H1 (cell line): ENCODE measurements at regions not wholly inside any gene's neighbourhood (a gene's known extent, or its start where the extent isn't known, plus 50 kb on each side); places are given as distances from the start of the nearest gene placed in this dataset.

Experiments
- CTCF ChIA-PET: fragments of 300-600 bp; sonication (Branson Sonifier 250); formaldehyde crosslinking; loops from one replicate; lab custom pipeline; 2021; ENCODE audit not compliant: partially characterized antibody; lab: Charles Lee
- POLR2A ChIA-PET: fragments of 300-600 bp; sonication (Branson Sonifier 250); formaldehyde crosslinking; loops from one replicate; lab custom pipeline; 2021; ENCODE audit warnings: inconsistent platforms; ENCODE audit not compliant: partially characterized antibody; lab: Charles Lee
- DNase-seq, 2 experiments: peaks; one replicate each; pipeline versions ENCODE4 v3.0.0 to v3.0.0-alpha.2; 2010 to 2022; ENCODE audit warnings: low spot score in 2 of 2, low read depth in 1 of 2, mixed read lengths in 1 of 2
- FAIRE-seq: peaks from 2 replicates; lab custom pipeline; 2011; peaks lifted over from hg19 to GRCh38; lab: Jason Lieb, UNC
- H2AFZ ChIP-seq: 2 replicates; pipeline ENCODE4 v1.8.1; 2012; ENCODE audit warnings: low read length, inconsistent platforms
- H2AK5ac ChIP-seq: 2 replicates; pipeline ENCODE4 v1.6.1; 2013; ENCODE audit warnings: low read depth, low read length
- H2BK120ac ChIP-seq: replicated peaks from 2 replicates; pipeline ENCODE3; 2013; ENCODE audit warnings: low read depth, low read length, inconsistent platforms
- H2BK12ac ChIP-seq: 2 replicates; pipeline ENCODE4 v1.6.1; 2013; ENCODE audit warnings: low read depth, low read length
- H2BK15ac ChIP-seq: 2 replicates; pipeline ENCODE4 v1.6.1; 2013; ENCODE audit warnings: low read length
- H2BK20ac ChIP-seq: 2 replicates; pipeline ENCODE4 v1.6.1; 2013; ENCODE audit warnings: low read length
- H2BK5ac ChIP-seq: 2 replicates; pipeline ENCODE4 v1.6.1; 2013; ENCODE audit warnings: low read depth, low read length
- H3K14ac ChIP-seq: 2 replicates; pipeline ENCODE4 v1.6.1; 2013; ENCODE audit warnings: inconsistent platforms; ENCODE audit not compliant: insufficient read length
- H3K18ac ChIP-seq: 2 replicates; pipeline ENCODE4 v1.6.1; 2013; ENCODE audit warnings: low read length; ENCODE audit errors: extremely low read depth
- H3K23ac ChIP-seq: 2 replicates; pipeline ENCODE4 v1.6.1; 2013; ENCODE audit warnings: inconsistent platforms; ENCODE audit not compliant: insufficient read length
- H3K23me2 ChIP-seq: 2 replicates; pipeline ENCODE4 v1.6.1; 2013; ENCODE audit warnings: low read depth, low read length
- H3K27ac ChIP-seq: 2 replicates; pipeline ENCODE4 v1.6.1; 2011; ENCODE audit warnings: low read depth, low read length, inconsistent platforms
- H3K27me3 ChIP-seq, 4 experiments: replicated peaks in 1 of 4; 1 replicate in 1 of 4; 2 replicates in 3 of 4; pipeline versions ENCODE4 v1.6.1 to v1.8.1; 2011 to 2013; ENCODE audit warnings: low read length in 3 of 4, mild to moderate bottlenecking in 3 of 4, inconsistent platforms in 2 of 4, mixed read lengths in 2 of 4, moderate library complexity in 1 of 4; ENCODE audit not compliant: control insufficient read depth in 3 of 4, insufficient read depth in 3 of 4; ENCODE audit errors: extremely low read depth in 1 of 4
- H3K36me3 ChIP-seq, 4 experiments: 2 replicates each; pipeline versions ENCODE4 v1.6.1 to v1.8.1; 2011 to 2013; ENCODE audit warnings: mild to moderate bottlenecking in 4 of 4, low read length in 3 of 4, moderate library complexity in 2 of 4, control low read depth in 1 of 4, inconsistent platforms in 1 of 4; ENCODE audit not compliant: insufficient read depth in 4 of 4, control insufficient read depth in 2 of 4
- H3K4ac ChIP-seq: replicated peaks from 2 replicates; pipeline ENCODE3; 2013; ENCODE audit warnings: low read length, low read depth, mixed read lengths, inconsistent platforms; ENCODE audit not compliant: insufficient read length
- H3K4me1 ChIP-seq, 4 experiments: replicated peaks in 1 of 4; 1 replicate in 1 of 4; 2 replicates in 3 of 4; pipeline versions ENCODE4 v1.6.1 to v1.8.1; 2011 to 2013; ENCODE audit warnings: low read length in 3 of 4, inconsistent platforms in 2 of 4, mixed read lengths in 1 of 4; ENCODE audit not compliant: insufficient read depth in 4 of 4, control insufficient read depth in 3 of 4
- H3K4me2 ChIP-seq, 2 experiments: 2 replicates each; pipeline versions ENCODE4 v1.6.1 to v1.8.1; 2011 to 2013; ENCODE audit warnings: low read depth in 2 of 2, low read length in 2 of 2, control low read depth in 1 of 2, inconsistent platforms in 1 of 2, mild to moderate bottlenecking in 1 of 2; ENCODE audit not compliant: insufficient read depth in 1 of 2
- H3K4me3 ChIP-seq, 4 experiments: fragments of 200-600, 300-600 bp in 1 of 4; sonication (generic), shearing (Covaris generic), sonication (Bioruptor Twin) in 1 of 4; 2 replicates each; pipeline versions ENCODE4 v1.5.1 to v1.8.1; 2011 to 2016; ENCODE audit warnings: low read length in 4 of 4, low read depth in 3 of 4, control low read depth in 2 of 4, inconsistent platforms in 2 of 4, mild to moderate bottlenecking in 2 of 4, mixed read lengths in 1 of 4, moderate library complexity in 1 of 4; ENCODE audit not compliant: insufficient read depth in 2 of 4; ENCODE audit errors: extremely low read depth in 1 of 4
- H3K56ac ChIP-seq: replicated peaks from 2 replicates; pipeline ENCODE3; 2013; ENCODE audit warnings: low read depth, mild to moderate bottlenecking, mixed read lengths, low read length, inconsistent platforms; ENCODE audit not compliant: insufficient read length
- H3K79me1 ChIP-seq: 2 replicates; pipeline ENCODE4 v1.6.1; 2013; ENCODE audit warnings: low read depth, low read length, control low read depth
- H3K79me2 ChIP-seq, 2 experiments: 2 replicates each; pipeline versions ENCODE4 v1.6.1 to v1.8.1; 2012 to 2013; ENCODE audit warnings: low read length in 2 of 2, mild to moderate bottlenecking in 2 of 2, inconsistent platforms in 1 of 2; ENCODE audit not compliant: insufficient read depth in 2 of 2, control insufficient read depth in 1 of 2
- H3K9ac ChIP-seq, 4 experiments: replicated peaks in 1 of 4; 1 replicate in 1 of 4; 2 replicates in 3 of 4; pipeline versions ENCODE4 v1.6.1 to v1.8.1; 2011 to 2013; ENCODE audit warnings: low read depth in 3 of 4, low read length in 3 of 4, control low read depth in 2 of 4, mild to moderate bottlenecking in 2 of 4, moderate library complexity in 2 of 4, inconsistent platforms in 1 of 4; ENCODE audit errors: extremely low read depth in 1 of 4
- H3K9me3 ChIP-seq, 2 experiments: 2 replicates each; pipeline versions ENCODE4 v1.6.1 to v1.8.1; 2012 to 2013; ENCODE audit warnings: mild to moderate bottlenecking in 2 of 2, moderate library complexity in 2 of 2, control low read depth in 1 of 2, inconsistent platforms in 1 of 2, low read depth in 1 of 2, low read length in 1 of 2, mixed read lengths in 1 of 2; ENCODE audit not compliant: insufficient read depth in 2 of 2
- H4K20me1 ChIP-seq, 2 experiments: replicated peaks in 1 of 2; 2 replicates each; pipeline versions ENCODE3 to v1.8.1; 2011 to 2013; ENCODE audit warnings: inconsistent platforms in 2 of 2, low read length in 2 of 2, mild to moderate bottlenecking in 1 of 2; ENCODE audit not compliant: insufficient read depth in 2 of 2, control insufficient read depth in 1 of 2
- H4K5ac ChIP-seq: 2 replicates; pipeline ENCODE4 v1.6.1; 2013; ENCODE audit warnings: low read length, low read depth, mixed read lengths, inconsistent platforms; ENCODE audit not compliant: insufficient read length
- H4K8ac ChIP-seq: 2 replicates; pipeline ENCODE4 v1.8.0; 2013; ENCODE audit warnings: mild to moderate bottlenecking, moderate library complexity, low read length, inconsistent platforms; ENCODE audit not compliant: insufficient read depth; ENCODE audit errors: extremely low read depth
- H4K91ac ChIP-seq: replicated peaks from 2 replicates; pipeline ENCODE3; 2013; ENCODE audit warnings: low read length, mixed read lengths, inconsistent platforms; ENCODE audit not compliant: insufficient read length
- CBX5 ChIP-seq: fragments of 300-800, 300-1000 bp; sonication (generic); IDR thresholded peaks from 2 replicates; pipeline ENCODE4 v1.7.1; 2016; ENCODE audit warnings: antibody characterized with exemption, low read length, low read depth
- CHD1 ChIP-seq: IDR thresholded peaks from 2 replicates; pipeline ENCODE4 v1.6.1; 2012; ENCODE audit warnings: low read depth, low read length, improper control_type of control experiment
- E2F6 ChIP-seq: IDR thresholded peaks from 2 replicates; pipeline ENCODE4 v1.6.1; 2012; ENCODE audit warnings: inconsistent platforms
- EP300 ChIP-seq, 2 experiments: IDR thresholded peaks; 1 replicate in 1 of 2; 2 replicates in 1 of 2; pipeline ENCODE4 v1.6.1; 2011 to 2012; ENCODE audit warnings: low read depth in 2 of 2, low read length in 2 of 2, mild to moderate bottlenecking in 2 of 2, borderline replicate concordance in 1 of 2, inconsistent platforms in 1 of 2, moderate library complexity in 1 of 2
- JUN ChIP-seq: IDR thresholded peaks from 2 replicates; pipeline ENCODE4 v1.6.1; 2011; ENCODE audit warnings: low read depth, mild to moderate bottlenecking, improper control_type of control experiment, low read length
- MAFK ChIP-seq: IDR thresholded peaks from 2 replicates; pipeline ENCODE4 v1.6.1; 2012; ENCODE audit warnings: low read depth, mild to moderate bottlenecking, improper control_type of control experiment, low read length
- NRF1 ChIP-seq: IDR thresholded peaks from 2 replicates; pipeline ENCODE4 v1.6.1; 2011; ENCODE audit warnings: mild to moderate bottlenecking, low read depth, low read length, improper control_type of control experiment
- POLR2A ChIP-seq, 2 experiments: IDR thresholded peaks; 1 replicate in 1 of 2; 2 replicates in 1 of 2; pipeline ENCODE4 v1.6.1; 2011; ENCODE audit warnings: low read depth in 2 of 2, low read length in 2 of 2, mild to moderate bottlenecking in 2 of 2; ENCODE audit errors: control extremely low read depth in 1 of 2
- POU5F1 ChIP-seq: IDR thresholded peaks from 2 replicates; pipeline ENCODE4 v1.6.1; 2011; ENCODE audit warnings: low read depth, mild to moderate bottlenecking, low read length, moderate library complexity
- RBBP5 ChIP-seq: IDR thresholded peaks from 2 replicates; pipeline ENCODE4 v1.7.1; 2012; ENCODE audit warnings: low read depth, mild to moderate bottlenecking, inconsistent platforms, low read length, moderate library complexity, borderline replicate concordance
- SP1 ChIP-seq: IDR thresholded peaks from 2 replicates; pipeline ENCODE4 v1.6.1; 2011; ENCODE audit warnings: low read depth, low read length
- SP4 ChIP-seq: IDR thresholded peaks from 2 replicates; pipeline ENCODE4 v1.6.1; 2012; ENCODE audit warnings: low read length, inconsistent platforms
- TAF1 ChIP-seq: IDR thresholded peaks from 2 replicates; pipeline ENCODE4 v1.6.1; 2011; ENCODE audit warnings: mild to moderate bottlenecking, low read depth, low read length
- TAF7 ChIP-seq: optimal IDR thresholded peaks from 2 replicates; pipeline ENCODE3; 2011; ENCODE audit warnings: low read depth, mild to moderate bottlenecking, inconsistent platforms, low read length, moderate library complexity, borderline replicate concordance
- TCF12 ChIP-seq: IDR thresholded peaks from 2 replicates; pipeline ENCODE4 v1.6.1; 2011; ENCODE audit warnings: low read depth, mild to moderate bottlenecking, low read length
- YY1 ChIP-seq: IDR thresholded peaks from 2 replicates; pipeline ENCODE4 v1.6.1; 2011; ENCODE audit warnings: low read depth, mild to moderate bottlenecking, low read length
- WGBS, 2 experiments: shearing (Covaris generic) in 1 of 2; methylation state at CpG; one replicate each; pipeline versions ENCODE4 v1.1.6 to v1.1.7; 2013 to 2015; ENCODE audit warnings: low lambda C conversion rate in 2 of 2, mixed read lengths in 2 of 2, inconsistent platforms in 1 of 2, low coverage in 1 of 2, missing lambda C conversion rate in 1 of 2; ENCODE audit not compliant: insufficient replicate concordance in 2 of 2, insufficient coverage in 1 of 2, insufficient read length in 1 of 2; ENCODE audit errors: extremely low coverage in 1 of 2, missing lambda C conversion rate in 1 of 2; 5-methylcytosine and 5-hydroxymethylcytosine counted together

- H4K20me1 ChIP-seq: no peaks in the 10 kb centered on the region
- no peaks in the 10 kb centered on the region for H3K79me2 ChIP-seq
- H2AK5ac ChIP-seq: no peak overlapping the region
- no peak overlapping the region for H3K18ac ChIP-seq
- FAIRE-seq (no peak), DNase-seq (no peak)
- no peak overlapping the region for H3K27ac ChIP-seq
- no peak overlapping the region for H3K4ac ChIP-seq
- CTCF ChIA-PET: interaction anchor here (0.6 kb wide), 1 partner anchor 123 kb away, joined by 4 read pairs; no protein-coding TSS in a partner anchor
- H3K14ac ChIP-seq: no peak overlapping the region
- H3K4me3 ChIP-seq: no peak overlapping the region
- no peaks in the 10 kb centered on the region for H3K79me1 ChIP-seq
- no peak overlapping the region for H4K8ac ChIP-seq
- no peak overlapping the region for H2BK20ac ChIP-seq
- H2BK12ac ChIP-seq: no peak overlapping the region
- no peaks in the 10 kb centered on the region for H3K23me2 ChIP-seq
- no peak overlapping the region for H3K56ac ChIP-seq
- no peak overlapping the region for H2BK5ac ChIP-seq
- no peaks in the 10 kb centered on the region for H3K4me1 ChIP-seq
- H3K27me3 ChIP-seq: no peaks in the 10 kb centered on the region
- POLR2A ChIA-PET: no interaction called here
- H4K91ac ChIP-seq: no peak overlapping the region
- H3K23ac ChIP-seq: no peak overlapping the region
- H2BK120ac ChIP-seq: no peak overlapping the region
- no peak overlapping the region for H3K4me2 ChIP-seq
- no peak overlapping the region for H2AFZ ChIP-seq
- H4K5ac ChIP-seq: no peak overlapping the region
- no peak overlapping the region for H3K9ac ChIP-seq
- H2BK15ac ChIP-seq: no peak overlapping the region
- whole genome bisulfite sequencing, 2 experiments: 87% methylated on average over 2 of the region's 2 CpGs; no CpG with 5 or more reads in 1 of the 2 experiments
- no peaks in the 10 kb centered on the region for H3K9me3 ChIP-seq
- H3K36me3 ChIP-seq: no peaks in the 10 kb centered on the region
- TF ChIP-seq POLR2A (IDR thresholded peaks at IDR 0.05; ENCODE audit: control extremely low read depth in 1 of 2, low read depth in 2 of 2, low read length in 2 of 2) (no peak), TAF7 (no peak), TAF1 (no peak), CHD1 (no peak), JUN (no peak), MAFK (no peak), TCF12 (no peak), E2F6 (no peak), CBX5 (no peak), NRF1 (no peak), POU5F1 (no peak), YY1 (no peak), SP1 (no peak), SP4 (no peak), EP300 (IDR thresholded peaks at IDR 0.05; ENCODE audit: borderline replicate concordance in 1 of 2, low read depth in 2 of 2, low read length in 2 of 2) (no peak), RBBP5 (no peak)
These were observed 904.2 kb downstream of the KCNT2 start for GRCh38 chr1:195704028-195704427.
